ENCODE measurements at regions not wholly inside any gene's neighbourhood (a gene's known extent, or its start where the extent isn't known, plus 50 kb on each side); places are given as distances from the start of the nearest gene placed in this dataset.
A peak's percentile ranks its signal among the peaks of the same experiment; 100 is the strongest.

- no peak for DNase-seq
Measured at GRCh38 chr13:21823416-21823815, 152.5 kb downstream of the FGF9 start.

DNA sequence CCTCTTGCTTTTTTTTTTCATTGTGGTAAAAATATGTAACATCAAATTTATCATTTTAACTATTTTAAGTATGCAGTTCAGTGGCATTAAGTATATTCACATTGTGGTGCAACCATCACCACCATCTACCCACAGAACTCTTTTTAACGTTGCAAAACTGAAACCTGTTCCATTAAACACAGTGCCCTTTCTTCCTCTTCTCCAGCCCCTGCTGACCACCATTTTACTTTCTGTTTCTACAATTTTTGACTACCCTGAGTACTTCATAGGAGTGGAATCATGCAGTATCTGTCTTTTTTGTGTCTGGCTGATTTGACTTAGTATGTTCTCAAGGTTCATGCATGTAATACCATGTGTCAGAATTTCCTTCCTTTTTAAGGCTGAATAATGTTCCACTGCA is 153.1 kb downstream of the FGF9 start:
- DNase-seq: no peak

GRCh38 chr13:21825186-21825585 is 154.3 kb downstream of the FGF9 start:
- no peak for DNase-seq

DNA sequence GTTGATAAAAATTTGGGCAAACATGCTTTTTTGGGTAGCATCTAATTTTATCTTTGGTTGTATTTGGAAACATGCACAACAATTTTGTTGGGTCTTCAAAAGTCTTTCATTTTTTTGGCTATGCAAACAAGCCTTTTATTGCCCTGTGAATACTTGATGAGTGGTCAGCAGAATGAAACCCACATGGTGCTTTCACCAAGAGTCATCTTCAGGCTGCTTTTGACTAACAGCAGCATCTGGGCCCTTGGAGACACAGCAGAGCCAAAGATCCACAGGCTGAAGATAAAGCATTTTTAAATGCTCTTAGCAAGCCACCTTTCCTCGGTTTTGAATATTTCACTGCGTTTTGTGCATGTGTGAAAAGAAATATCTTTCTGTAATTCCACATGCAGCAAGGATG is 154.9 kb downstream of the FGF9 start:
- no peak for DNase-seq

GRCh38 chr13:21826214-21827015 is 155.5 kb downstream of the FGF9 start:
- no peak for DNase-seq

DNA sequence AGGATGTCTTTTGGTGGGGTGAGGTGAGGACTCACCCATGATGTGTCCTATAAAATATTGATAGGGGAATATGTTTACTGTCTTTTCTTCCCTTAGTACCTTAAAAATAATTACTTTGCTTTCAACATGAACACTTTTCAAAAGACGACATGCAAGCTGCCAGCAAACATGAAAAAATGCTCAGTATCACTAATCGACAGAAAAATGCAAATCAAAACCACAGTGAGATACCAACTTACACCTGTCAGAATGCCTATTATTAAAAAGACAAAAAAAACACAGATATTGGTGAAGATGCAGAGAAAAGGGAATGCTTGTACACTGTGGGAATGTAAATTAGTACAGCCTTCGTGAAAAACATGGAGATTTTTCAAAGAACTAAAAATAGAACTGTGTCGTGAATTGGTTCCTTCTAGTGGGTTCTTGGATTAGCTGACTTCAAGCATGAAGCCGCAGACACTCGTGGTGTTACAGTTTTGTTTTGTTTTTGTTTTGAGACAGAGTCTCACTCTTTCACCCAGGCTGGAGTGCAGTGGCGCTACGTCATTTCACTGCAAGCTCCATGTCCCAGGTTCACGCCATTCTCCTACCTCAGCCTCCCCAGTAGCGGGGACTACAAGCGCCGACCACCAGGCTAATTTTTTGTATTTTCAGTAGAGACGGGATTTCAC is 160.9 kb downstream of the FGF9 start:
- DNase-seq: no peak

DNA sequence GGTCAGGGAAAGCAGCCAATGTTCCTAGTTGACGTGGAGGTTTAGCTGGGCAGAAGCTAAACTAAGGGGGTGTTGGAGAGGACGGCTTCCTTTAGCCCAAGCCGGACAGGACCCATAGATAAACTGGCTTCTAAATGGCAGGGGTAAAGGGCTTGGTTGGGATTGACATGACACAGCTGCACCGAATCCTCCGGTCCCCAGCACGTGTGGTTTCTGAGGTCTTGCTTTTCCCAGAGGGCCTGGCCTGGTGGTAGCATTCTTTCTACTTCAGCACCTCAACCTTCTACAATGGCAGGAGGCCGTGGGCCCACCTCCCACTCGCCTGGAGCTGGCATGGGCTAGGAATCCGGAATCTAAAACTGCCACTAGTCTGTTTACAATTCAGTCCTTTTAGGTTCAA is 163.0 kb downstream of the FGF9 start:
- DNase-seq: no peak

DNA sequence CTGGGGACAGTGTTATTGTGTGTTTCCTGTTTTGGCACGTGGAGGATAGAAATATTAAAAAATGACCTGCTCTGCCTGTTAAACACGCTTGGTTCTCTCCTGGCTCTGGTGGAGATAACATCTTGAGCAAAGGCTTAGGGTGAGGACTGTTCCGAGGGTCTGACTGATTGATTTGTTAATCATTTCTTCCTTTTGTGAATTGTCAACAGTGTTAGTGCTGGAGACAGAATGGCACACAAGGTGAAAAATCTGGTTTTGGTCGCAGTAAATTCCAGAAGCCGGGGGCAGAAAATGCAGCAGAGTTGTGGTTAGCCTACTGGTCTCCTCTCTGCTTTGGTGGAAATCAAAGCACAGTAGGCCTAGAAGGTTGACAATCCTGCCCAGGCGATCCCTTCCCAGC is 163.6 kb downstream of the FGF9 start:
- DNase-seq: no peak

GRCh38 chr13:21837288-21837687 is 166.4 kb downstream of the FGF9 start:
- DNase-seq: no peak

DNA sequence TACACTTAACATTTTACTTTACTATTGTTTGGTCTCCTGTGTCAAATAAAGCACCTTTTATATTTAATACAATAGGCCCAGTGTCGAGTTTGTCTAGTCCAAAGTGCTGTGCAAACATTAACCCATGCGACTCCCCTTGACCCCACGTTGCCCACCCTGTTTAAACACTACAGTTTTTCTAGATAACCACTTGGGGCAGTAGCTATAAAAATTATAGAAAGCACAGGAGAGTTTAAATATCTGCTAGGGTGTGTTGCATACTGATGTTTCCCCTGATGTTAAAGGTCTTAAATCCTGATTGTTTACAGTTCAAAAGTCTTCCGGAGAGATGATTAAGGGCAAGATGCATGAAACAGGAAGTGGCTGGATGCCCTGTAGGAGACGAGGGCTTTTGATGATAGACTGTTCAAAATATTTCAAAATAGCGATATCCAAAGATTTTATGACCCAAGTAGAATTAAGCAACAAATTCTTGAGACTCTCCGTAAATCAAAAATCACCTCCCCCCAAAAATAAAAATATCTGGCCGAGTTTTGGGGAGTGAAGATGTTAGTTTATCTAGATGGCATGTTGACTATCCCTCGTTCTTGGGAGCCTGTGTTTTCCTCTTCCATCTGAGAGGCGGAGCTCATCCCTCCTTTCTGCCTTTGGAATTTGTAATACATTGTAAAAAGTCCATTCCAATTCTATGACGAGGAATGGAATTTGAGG is 167.1 kb downstream of the FGF9 start:
- DNase-seq: no peak

DNA sequence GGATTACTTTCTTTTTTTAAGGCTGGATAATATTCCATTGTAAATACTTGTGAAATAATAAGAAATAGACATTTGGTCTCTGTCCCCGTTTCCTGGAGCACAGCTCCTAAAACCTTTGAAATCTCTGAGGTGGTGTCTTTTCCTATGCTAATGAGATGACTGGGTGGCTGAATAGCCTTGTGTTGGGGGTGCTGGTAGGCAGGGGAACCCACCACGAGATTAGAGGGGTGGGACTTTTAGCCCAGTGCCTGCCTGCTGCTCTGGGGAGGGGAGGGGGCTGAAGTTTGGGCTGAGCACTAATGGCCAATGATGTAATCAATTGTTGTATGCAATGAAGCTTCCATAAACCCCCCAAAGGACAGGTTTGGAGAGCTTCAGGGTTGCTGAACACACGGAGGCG is 175.7 kb downstream of the FGF9 start:
- no peak for DNase-seq

DNA sequence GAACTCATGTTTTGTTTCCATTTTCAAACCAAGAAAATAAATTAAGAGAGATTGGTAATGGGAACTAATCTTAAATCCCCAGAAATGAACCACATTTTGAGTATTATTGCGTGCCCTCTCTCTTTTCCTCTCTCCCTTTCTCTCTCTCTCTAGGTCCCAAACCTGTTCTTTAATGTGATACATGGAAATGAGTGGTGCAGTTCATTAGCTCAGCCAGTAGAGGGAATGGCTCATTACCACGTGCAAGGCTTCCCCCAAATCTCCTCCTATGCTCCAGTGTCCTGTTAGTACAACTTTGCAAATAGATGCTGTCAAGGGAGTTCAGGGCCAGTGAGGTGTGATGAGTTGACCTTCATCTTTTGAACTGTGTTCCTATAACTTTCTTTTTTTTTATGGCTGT is 178.4 kb downstream of the FGF9 start:
- DNase-seq: peak in 1 of 2 donors; percentile 7

GRCh38 chr13:21850013-21851006 is 179.4 kb downstream of the FGF9 start:
- DNase-seq: no peak

DNA sequence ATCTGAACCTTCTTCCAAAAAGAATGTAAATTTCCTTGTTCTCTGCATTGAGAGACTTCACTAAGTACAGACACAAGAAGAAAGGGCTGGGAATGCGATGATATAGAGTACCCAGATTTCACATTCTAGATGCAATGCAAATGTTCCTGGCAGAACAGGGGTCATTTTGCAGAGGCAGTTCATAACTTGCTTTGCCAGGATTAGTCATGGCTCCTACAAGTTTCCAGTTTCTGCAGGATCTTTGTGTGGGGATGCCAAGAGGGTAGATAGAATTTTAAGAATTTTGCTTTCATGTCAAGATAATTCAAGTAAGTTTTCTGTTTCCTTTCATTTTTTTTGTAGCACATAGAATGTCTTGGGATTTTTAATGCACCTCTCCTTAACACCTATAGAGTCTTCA is 181.2 kb downstream of the FGF9 start:
- DNase-seq: no peak

GRCh38 chr13:21853779-21854178 is 182.9 kb downstream of the FGF9 start:
- DNase-seq: no peak

DNA sequence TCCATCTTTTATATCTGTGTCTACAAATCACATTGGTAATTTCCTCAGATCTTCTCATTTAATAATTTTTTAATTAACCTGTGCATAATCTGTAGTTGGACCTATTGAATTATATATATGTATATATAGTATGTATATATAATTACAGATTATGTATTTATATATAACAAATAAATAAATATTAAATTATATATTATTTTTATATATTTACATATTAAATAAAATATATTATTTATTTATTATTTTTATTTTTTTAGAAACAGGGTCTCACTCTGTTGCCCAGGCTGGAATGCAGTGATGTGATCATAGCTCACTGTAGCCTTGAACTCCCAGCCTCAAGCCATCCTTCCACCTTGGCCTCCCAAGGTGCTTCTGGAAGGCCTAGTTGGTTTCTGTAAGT is 197.9 kb downstream of the FGF9 start:
- DNase-seq: no peak

GRCh38 chr13:21871382-21871781 is 200.5 kb downstream of the FGF9 start:
- no peak for DNase-seq

GRCh38 chr13:21871919-21872318 is 201.0 kb downstream of the FGF9 start:
- DNase-seq: no peak

GRCh38 chr13:21872795-21873194 is 201.9 kb downstream of the FGF9 start:
- DNase-seq: no peak

GRCh38 chr13:21875116-21875515 is 204.2 kb downstream of the FGF9 start:
- DNase-seq: no peak

DNA sequence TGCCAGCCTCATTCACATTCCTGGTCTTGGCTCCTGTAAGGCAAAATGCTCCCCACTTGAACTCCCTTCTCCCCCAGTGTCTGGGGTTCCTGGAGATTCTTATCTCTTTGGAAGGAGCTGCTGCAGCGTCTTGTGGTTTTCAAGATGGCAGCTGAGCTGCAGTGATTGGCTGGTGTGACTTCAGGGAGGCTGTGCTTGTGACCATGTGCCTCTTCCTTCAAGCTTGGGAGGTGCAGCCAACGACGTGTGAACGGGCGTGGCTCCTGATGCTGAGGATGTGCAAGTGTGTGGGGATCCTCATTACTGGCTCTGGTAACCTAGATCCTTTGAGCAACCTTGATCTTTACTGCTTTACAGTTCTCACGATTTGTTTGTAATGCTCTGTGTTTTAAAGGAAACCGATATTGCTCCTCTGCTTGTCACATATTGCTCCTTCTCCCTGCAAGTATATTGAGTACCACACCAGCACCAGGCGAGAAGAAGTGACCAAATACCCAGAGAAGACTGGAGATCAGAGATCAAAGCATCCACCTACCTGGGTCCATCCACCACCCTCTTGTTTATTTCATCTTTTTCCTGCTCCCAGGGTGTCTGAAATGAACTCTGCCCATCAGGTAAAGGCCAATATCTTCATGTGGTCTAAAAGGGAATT is 208.5 kb downstream of the FGF9 start:
- DNase-seq: no peak

DNA sequence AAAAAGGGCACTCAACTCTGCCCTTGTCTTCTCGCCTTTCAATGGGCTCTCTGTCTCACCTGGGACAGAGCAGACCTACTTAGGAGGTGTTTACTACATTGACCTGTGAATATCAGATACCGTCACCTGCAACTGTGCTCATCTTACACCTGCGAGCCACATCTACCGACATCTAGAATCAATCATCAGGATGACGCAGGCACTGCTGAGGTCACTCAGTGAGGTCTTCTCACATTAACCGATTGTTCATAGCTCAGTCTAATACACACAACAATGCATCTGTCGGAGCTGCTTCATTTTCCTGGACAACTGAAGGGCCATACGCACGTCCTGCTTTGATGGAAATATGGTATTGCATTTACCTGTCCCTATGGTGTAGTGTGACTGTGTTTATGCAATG is 211.9 kb downstream of the FGF9 start:
- DNase-seq: no peak

Measured in activated CD4-positive, alpha-beta T cell treated with anti-CD3 and anti-CD28 coated beads for 4 hours (primary cell).